ENCODE measurements at regions not wholly inside any gene's neighbourhood (a gene's known extent, or its start where the extent isn't known, plus 50 kb on each side); places are given as distances from the start of the nearest gene placed in this dataset.

DNA sequence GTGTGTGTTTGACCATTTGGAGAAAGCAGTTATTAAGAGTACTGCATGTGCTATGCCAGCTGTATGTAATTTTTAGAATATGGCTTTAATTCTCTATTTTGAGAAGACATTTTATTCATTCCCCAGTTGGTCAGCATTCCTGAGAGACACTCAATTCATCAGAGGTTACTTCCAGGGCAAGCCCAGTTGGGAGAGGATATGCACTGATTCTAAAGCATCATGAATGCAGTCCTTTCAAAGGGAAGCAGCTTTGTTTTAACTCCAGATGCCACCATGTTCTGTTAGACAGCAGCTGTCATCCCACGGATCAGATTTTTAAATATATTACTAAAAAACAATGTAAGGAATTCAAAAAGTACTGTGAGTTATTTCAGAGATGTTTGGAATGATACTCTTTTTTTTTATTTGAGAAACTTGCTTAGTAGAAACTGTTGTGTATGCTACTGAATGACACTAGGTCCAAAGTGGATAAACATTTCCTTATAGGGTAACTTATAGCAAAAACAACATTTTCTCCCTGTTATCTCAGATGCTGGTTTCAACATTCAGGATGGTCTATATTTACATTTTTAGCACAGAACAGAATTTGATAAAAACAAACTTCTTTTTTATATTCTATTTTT lies 149.5 kb upstream of the B3GALT2 start:
- no peak for DNase-seq

DNA sequence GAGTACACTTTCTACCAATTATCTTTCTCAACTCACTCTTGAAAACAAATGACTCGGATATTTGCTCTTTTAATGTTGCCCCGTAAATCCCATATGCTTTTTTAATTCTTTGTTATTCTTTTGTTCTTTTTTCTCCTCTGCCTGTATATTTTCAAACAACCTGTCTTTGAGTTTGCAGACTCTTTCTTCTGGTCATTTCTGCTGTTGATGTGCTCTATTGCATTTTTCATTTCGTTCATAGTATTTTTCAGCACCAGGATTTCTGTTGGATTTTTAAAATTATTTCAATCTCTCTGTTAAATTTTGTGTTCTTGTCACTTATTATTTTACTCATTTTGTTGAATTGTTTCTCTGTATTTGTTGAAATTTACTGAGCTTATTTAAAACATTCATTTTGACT lies 146.8 kb upstream of the B3GALT2 start:
- DNase-seq: no peak

DNA sequence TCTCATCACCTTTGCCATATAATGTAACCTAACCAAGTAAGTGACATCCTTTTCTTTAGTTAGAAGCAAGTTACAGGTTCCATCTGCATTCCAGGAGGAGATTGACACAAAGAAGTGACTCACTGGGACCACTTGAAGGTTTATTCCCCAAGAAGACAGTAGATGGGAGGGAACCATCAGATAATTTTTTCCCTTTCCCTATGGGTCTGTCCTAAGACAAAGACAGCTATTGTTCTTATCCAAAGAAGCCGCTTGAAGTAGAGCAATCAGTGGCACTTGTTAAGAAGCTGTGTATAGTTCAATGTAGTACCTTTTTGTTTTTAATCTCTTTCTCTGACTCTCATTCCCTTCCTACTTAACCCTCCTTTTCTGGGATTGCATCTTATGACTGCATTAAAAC lies 139.9 kb upstream of the B3GALT2 start:
- DNase-seq: no peak

GRCh38 chr1:193325771-193326170 lies 139.4 kb upstream of the B3GALT2 start:
- DNase-seq: no peak

DNA sequence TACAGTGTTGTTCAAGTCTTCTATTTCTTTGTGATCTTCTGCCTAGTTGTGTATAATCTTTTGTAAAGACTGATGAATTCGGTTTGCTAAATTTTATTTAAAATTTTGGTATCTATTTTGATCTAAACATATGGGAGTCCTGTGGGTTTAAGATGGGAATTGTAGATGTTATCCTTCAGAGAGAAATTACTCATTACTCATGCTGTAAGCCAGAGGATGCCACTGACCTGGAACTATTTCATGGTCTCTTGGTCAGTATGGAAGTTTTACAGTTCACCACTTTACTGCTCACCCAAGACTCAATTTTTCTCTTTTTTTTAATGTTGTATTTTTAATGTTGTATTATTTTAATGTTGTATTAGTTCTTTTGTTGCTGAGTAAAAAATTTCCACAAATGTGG lies 138.6 kb upstream of the B3GALT2 start:
- DNase-seq: no peak

GRCh38 chr1:193322211-193322610 lies 135.8 kb upstream of the B3GALT2 start:
- no peak for DNase-seq

DNA sequence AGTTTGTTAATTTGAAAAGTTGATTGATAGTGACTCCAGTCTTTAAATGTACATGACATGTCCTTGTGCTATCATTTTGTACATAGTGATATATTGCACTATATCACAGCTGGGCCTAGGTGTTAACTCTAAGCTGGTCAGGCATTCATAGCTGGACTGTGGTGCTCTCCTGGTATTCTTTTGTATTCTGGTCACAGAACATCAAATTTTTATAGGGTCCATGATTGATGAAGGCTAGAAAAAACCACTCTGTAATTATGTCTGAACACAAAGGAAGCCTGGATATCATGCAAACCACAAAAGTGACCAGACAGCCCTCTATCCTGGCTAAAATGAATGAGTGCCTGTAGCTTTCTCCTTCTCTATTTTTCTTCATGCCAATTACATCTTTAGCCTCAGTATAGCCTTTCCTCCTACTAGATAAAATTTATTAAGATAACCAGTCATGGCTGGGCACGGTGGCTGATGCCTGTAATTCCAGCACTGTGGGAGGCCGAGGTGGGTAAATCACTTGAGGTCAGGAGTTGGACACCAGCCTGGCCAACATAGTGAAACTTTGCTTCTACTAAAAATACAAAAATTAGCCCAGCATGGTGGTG lies 134.9 kb upstream of the B3GALT2 start:
- DNase-seq: no peak

GRCh38 chr1:193320270-193320669 lies 133.9 kb upstream of the B3GALT2 start:
- no peak for DNase-seq

GRCh38 chr1:193318347-193318746 lies 131.9 kb upstream of the B3GALT2 start:
- DNase-seq: no peak

DNA sequence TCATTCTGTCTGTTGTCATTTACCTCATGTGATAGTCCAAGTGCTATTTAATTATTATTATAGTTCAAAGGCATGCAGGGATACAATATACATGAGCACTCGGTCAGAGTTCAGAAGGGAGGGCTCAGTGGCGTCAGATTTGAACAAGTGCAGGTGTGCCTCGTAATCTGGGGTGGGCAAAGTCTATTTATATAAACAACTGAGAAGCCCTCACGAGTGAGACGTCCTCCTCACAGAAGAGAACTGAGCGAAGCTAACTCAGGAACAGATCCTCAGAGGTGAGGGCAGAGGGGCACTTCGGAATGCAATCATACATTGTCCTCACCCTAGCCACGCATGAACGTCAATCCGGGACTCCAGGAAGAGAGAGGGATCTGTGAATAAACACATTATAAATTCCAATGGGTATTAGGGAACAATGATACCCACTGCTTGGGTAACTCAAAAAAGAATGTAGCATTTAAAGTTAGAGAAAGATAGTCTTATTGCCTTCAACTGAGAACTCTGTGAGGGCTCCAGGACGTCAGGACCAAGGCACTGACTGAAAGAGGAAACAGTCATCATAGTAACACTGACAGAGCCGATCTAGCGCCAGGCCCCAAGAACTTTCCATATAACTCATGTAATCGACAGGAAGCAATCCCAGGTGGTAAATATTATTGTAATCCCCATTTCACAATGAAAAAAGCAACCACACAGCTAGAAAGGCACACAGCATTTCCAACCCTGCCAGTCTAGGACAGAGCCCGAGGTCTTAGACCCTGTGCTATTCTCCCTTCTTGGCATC lies 127.1 kb upstream of the B3GALT2 start:
- DNase-seq: no peak

- DNase-seq: no peak
Observed at GRCh38 chr1:193312432-193312831, 126.0 kb upstream of the B3GALT2 start.

DNA sequence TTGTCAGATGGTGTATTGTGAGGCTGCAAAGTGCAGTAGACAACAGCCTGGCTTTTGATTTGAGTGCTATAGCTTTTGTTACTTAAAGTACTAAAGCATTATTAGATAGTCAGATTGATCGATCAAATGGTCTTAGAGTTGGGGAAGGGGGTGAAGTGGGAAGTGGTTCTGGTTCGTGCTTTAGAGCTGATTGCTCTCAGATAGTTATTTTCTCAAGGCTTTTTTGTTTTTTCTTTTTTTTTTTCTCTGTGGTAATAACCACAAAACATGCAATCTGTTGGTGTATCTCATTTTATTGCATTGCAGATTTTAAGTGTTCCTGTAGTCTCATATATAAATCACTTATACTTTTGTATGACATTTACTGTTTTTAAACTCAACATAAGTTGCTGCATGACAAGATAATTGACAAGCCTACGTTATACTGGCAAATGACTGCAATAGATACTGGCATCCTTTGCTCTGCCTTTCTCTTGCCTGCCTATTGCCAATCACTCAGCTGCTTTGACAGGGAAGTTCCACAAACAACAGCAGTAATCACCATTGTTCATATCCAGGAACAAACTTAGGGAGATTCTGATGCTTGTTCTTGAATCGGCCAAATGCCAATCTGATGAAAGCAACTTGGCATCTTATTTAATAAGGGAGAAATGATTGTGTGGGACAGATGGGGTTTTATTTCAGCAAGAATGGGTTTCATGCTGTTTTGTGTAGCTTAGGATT lies 125.0 kb upstream of the B3GALT2 start:
- DNase-seq: no peak

DNA sequence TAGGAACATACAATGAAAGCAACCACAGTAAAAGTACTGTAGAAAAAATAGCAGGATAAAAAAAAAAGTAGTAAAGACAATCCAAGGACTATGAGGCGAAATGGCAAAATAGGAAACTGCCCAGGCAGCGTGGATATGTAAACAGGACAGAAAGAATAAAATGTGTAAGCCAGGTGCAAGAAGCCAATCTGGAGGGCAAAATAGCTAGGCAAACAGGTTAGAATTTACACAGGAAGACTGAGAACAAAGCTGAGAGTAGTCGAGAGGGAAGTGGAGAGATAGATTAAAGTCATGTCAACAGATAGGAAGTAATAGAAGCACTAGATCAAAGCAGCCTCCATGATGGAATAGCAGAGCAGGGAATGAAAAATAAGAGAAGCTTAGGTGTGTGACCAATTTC lies 124.2 kb upstream of the B3GALT2 start:
- peak; percentile 94 for DNase-seq

DNA sequence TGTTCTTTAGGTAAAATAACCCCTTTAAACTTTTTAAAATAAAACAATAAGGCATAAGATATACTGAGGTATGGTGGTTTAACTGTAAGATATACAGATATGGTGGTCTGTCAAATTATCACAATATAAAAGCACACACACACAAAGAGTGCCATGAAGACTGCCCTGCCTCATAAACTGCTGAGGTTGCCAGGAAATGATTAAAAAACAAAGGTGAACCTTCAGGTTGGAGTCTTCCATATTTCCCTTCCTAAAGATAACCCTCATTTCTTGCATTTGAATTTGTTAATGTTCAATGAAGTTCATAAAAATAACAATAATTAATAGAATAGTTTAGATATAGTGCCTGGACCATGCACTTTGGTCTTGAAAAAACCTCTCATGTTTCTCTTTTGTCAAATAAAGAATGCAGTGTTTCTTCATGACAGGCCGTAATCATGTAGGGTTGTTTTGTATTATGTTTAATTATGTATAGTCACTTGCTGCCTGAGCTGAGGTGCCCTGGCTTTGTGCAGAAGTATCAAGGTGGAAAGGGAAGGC lies 123.6 kb upstream of the B3GALT2 start:
- DNase-seq: peak; percentile 91

DNA sequence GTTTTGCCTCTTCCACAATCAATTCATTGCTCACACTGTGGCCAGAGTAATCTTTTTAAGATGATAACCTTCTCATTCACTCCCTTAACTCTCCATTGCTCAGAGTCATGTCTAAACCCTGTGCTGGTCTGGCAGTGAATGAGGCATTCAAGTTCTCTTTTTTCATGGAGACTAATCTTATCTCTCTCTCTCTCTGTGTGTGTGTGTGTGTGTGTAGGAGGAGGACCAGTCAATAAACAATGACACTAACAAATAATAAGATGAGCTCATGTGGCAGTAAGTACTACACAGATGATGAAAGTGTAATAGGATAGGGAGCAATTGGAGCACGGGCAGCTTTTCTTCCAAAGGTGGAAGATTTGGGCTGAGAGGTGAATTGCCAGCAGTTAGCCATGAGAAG lies 122.0 kb upstream of the B3GALT2 start:
- DNase-seq: no peak

DNA sequence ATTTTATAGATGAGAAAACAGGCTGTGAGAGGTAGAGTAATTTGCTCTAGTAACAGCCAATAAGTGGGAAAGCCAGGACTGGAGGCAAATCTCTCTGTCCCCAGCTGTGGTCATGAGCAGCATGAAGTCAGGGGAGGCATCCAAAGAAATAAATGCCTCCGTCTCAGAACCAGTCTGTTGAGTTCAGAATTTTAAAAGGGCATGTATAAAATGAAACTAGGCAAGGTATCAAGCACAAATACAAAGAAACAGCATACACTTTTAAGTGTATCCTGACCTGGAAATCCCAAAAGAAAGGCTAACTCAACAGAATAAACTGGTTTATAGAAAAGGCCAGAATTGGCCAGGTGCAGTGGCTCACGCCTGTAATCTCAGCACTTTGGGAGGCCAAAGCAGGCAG lies 120.0 kb upstream of the B3GALT2 start:
- no peak for DNase-seq

Measured in NCI-H1417 treated with DMSO at 0.1 percent for 48 hours (cell line).